Stimulated activated effector memory CD8-positive, alpha-beta T cell treated with anti-CD3 and anti-CD28 coated beads, Interleukin-12 subunit alpha, Interleukin-12 subunit beta, amount 100 ng/mL, for 72 hours (primary cell): ENCODE measurements at regions not wholly inside any gene's neighbourhood (a gene's known extent, or its start where the extent isn't known, plus 50 kb on each side); places are given as distances from the start of the nearest gene placed in this dataset.

Experiments
- ATAC-seq: fragments of 150-1000 bp; cut with Tn5 transposase; 2 replicates; pipeline ENCODE4 v1.10.0; 2021
- DNase-seq, 2 donors: peaks; one replicate each; pipeline ENCODE4 v3.0.0; 2021 to 2022; ENCODE audit warnings: low spot score in 2 of 2
- H3K27ac Mint-ChIP-seq: one replicate; pipeline ENCODE4 v1.8.0; 2022; ENCODE audit warnings: mild to moderate bottlenecking, mixed read lengths
- H3K36me3 Mint-ChIP-seq: one replicate; pipeline ENCODE4 v1.8.0; 2022; ENCODE audit warnings: mild to moderate bottlenecking, mixed read lengths
- H3K4me1 Mint-ChIP-seq: one replicate; pipeline ENCODE4 v1.8.0; 2022; ENCODE audit warnings: mixed read lengths
- H3K4me3 Mint-ChIP-seq: one replicate; pipeline ENCODE4 v1.8.0; 2022; ENCODE audit warnings: mild to moderate bottlenecking, mixed read lengths
- H3K9me3 Mint-ChIP-seq: one replicate; pipeline ENCODE4 v1.8.0; 2022; ENCODE audit warnings: mixed read lengths

DNA sequence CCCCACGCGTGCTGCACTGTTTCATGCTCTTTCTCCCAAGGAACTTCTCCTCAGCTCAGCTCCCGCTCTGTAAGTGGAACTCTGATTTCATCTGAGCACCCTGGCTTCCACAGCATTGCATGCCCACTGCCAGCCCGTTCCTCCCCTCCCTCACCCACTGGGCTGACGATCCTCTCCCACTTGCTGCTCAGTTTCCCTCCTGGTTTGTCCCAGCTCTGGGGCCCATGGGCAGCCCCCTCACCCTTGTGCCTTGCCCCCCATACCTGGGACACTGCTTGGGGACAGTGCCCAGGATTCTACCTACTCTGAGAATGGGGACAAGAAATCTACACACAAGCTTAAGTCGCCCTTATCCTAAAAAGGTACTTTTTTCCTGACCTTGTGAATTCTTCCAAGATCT, 115.9 kb upstream of the C1QTNF9B start:
- Mint-ChIP-seq H3K4me3 (no peak overlapping the region), H3K9me3 (no peaks in the 10 kb centered on the region), H3K4me1 (peaks cover 10% of the 10 kb centered on the region), H3K27ac (no peak overlapping the region), H3K36me3 (no peaks in the 10 kb centered on the region)
- ATAC-seq: no peak
- DNase-seq: no peak

DNA sequence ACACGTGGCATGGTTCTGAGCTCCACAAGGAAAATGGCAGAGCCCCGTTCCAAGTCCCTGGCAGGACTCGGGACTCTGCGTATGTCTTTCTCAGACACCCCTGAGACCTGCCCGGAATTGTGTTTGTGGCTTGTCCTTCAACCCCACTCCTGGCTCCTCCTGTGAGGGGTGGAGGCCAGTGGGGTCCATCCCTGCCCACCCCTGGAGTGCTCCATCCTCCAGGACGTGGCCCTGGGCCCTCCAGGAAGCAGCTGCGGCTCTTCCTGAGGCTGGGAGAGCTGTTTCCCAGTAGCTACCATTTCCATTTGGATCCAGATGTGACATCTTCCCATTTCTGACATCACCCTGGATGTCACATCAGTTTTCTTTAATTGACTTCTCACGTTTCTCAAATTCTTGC, 118.7 kb upstream of the C1QTNF9B start:
- ATAC-seq: no peak
- H3K36me3 Mint-ChIP-seq: no peaks in the 10 kb centered on the region
- no peak for DNase-seq
- no peak overlapping the region for H3K27ac Mint-ChIP-seq
- H3K9me3 Mint-ChIP-seq: no peaks in the 10 kb centered on the region
- H3K4me3 Mint-ChIP-seq: no peak overlapping the region
- H3K4me1 Mint-ChIP-seq: peaks cover 10% of the 10 kb centered on the region

GRCh38 chr13:24022568-24022967, 125.3 kb upstream of the C1QTNF9B start:
- no peaks in the 10 kb centered on the region for H3K4me1 Mint-ChIP-seq
- H3K9me3 Mint-ChIP-seq: no peaks in the 10 kb centered on the region
- no peaks in the 10 kb centered on the region for H3K36me3 Mint-ChIP-seq
- DNase-seq (no peak), ATAC-seq (peak; percentile 66)
- no peak overlapping the region for H3K4me3 Mint-ChIP-seq
- H3K27ac Mint-ChIP-seq: no peak overlapping the region

DNA sequence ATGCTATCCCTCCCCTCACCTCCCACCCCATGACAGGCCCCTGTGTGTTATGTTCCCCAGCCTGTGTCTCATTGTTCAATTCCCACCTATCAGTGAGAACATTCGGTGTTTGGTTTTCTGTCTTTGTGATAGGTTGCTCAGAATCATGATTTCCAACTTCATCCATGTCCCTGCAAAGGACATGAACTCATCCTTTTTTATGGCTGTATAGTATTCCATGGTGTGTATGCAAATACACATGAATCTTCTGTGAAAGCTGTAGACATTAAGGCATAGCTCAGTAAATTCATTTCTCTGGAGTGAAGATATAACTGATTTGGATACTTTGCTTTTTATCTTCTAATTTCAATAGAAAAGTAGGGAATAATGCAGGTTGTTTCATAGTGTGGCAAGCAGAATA, 125.8 kb upstream of the C1QTNF9B start:
- ATAC-seq (no peak), DNase-seq (no peak)
- Mint-ChIP-seq H3K9me3 (no peaks in the 10 kb centered on the region), H3K36me3 (no peaks in the 10 kb centered on the region), H3K4me1 (no peaks in the 10 kb centered on the region), H3K4me3 (no peak overlapping the region), H3K27ac (no peak overlapping the region)

DNA sequence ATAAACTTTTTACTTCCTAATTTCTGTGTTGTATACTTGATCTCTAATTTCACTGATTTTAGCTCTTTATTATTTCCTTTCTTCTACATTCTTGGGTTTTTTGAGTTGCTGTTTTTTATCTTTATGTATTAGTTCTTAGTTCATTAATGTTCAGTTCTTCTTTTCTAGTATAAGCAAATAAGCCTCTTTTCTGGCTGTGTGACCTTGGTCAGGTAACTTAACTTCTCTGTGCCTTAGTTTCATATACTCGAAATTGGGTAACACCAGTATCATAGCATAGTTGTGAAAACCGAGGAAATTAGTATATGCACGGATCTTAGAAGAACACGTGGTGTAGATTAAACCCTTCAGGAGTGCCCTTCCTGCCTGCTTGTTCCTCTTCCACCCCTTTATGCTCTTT, 130.2 kb upstream of the C1QTNF9B start:
- Mint-ChIP-seq H3K4me3 (no peak overlapping the region), H3K9me3 (no peaks in the 10 kb centered on the region), H3K36me3 (no peaks in the 10 kb centered on the region), H3K4me1 (no peaks in the 10 kb centered on the region), H3K27ac (no peak overlapping the region)
- DNase-seq (no peak), ATAC-seq (no peak)

DNA sequence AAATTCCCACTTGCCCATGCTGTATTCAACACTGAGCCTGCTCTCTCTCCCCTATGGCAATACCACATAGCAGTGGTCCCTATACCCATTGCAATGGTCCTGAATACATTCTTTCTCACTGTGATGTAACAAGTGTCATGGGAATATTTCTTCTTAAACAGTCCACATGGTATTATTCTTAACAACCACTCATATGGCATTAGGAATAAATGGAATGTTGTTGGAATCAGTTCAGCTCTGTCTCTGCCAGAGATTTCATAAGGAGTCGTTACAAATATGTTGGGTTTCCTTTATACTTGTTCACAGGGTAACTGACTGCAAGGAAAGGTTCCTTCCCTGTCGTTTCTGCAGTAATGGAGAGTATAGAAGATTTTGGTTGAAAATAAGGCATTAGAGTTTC, 128.3 kb upstream of the SPATA13 start:
- Mint-ChIP-seq H3K4me1 (no peaks in the 10 kb centered on the region), H3K9me3 (no peaks in the 10 kb centered on the region), H3K27ac (no peak overlapping the region), H3K4me3 (no peak overlapping the region), H3K36me3 (no peaks in the 10 kb centered on the region)
- ATAC-seq (no peak), DNase-seq (no peak)

- Mint-ChIP-seq H3K4me1 (no peaks in the 10 kb centered on the region), H3K9me3 (no peaks in the 10 kb centered on the region), H3K27ac (no peak overlapping the region), H3K36me3 (no peaks in the 10 kb centered on the region), H3K4me3 (no peak overlapping the region)
- DNase-seq (no peak), ATAC-seq (no peak)
Observed at GRCh38 chr13:24032674-24033073, 127.8 kb upstream of the SPATA13 start.

GRCh38 chr13:24033527-24034302, 126.8 kb upstream of the SPATA13 start:
- no peaks in the 10 kb centered on the region for H3K9me3 Mint-ChIP-seq
- no peak overlapping the region for H3K4me3 Mint-ChIP-seq
- H3K27ac Mint-ChIP-seq: no peak overlapping the region
- peaks cover 7% of the 10 kb centered on the region for H3K4me1 Mint-ChIP-seq
- DNase-seq (no peak), ATAC-seq (no peak)
- H3K36me3 Mint-ChIP-seq: no peaks in the 10 kb centered on the region

DNA sequence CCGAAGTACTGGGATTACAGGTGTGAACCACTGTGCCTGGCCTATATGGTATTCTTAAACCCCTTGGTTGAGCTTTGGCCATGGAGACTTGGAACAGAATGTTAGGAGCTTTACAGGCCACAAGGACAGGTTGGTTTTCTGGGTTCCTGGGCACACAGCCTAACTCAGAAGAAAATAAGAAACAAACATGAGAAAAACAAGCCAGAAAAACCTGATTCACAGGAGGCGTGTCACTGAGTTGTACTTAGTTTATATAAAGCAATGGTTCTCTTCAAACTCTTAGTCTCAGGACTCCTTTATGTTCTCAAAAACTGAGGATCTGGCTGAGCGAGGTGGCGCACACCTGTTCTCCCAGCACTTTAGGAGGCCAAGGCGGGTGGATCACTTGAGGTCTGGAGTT, 125.1 kb upstream of the SPATA13 start:
- Mint-ChIP-seq H3K36me3 (no peaks in the 10 kb centered on the region), H3K4me1 (peaks cover 24% of the 10 kb centered on the region), H3K27ac (no peak overlapping the region), H3K4me3 (no peak overlapping the region), H3K9me3 (no peaks in the 10 kb centered on the region)
- DNase-seq (no peak), ATAC-seq (no peak)

DNA sequence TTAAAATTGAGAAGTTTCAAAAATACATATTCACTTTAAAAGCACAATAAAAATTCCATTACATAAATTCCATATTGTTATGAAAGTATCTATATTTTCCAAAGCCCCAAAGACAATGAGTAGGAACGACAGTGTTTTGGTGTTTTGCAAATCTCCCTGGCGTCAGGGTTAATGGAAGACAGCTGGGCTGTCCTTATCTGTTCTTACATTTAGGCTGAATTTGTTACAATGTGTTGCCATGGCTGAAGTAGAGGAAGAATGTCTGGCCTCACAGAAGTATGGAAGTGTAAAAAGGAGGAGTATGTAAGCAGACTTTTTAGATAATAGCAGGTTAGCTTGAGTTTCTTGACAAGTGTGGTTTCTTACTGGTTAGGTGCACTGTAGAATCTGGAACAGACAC, 124.4 kb upstream of the SPATA13 start:
- H3K9me3 Mint-ChIP-seq: no peaks in the 10 kb centered on the region
- DNase-seq (no peak), ATAC-seq (no peak)
- peaks cover 24% of the 10 kb centered on the region for H3K4me1 Mint-ChIP-seq
- no peaks in the 10 kb centered on the region for H3K36me3 Mint-ChIP-seq
- no peak overlapping the region for H3K4me3 Mint-ChIP-seq
- H3K27ac Mint-ChIP-seq: no peak overlapping the region

GRCh38 chr13:24038405-24038804, 122.1 kb upstream of the SPATA13 start:
- H3K4me3 Mint-ChIP-seq: peak overlapping the region; percentile 16
- peaks cover 24% of the 10 kb centered on the region for H3K4me1 Mint-ChIP-seq
- H3K36me3 Mint-ChIP-seq: no peaks in the 10 kb centered on the region
- H3K9me3 Mint-ChIP-seq: no peaks in the 10 kb centered on the region
- ATAC-seq: peak; percentile 88
- peak overlapping the region; percentile 64 for H3K27ac Mint-ChIP-seq
- peak in 1 of 2 donors; percentile 14 for DNase-seq

GRCh38 chr13:24038841-24039330, 121.6 kb upstream of the SPATA13 start:
- Mint-ChIP-seq H3K27ac (peak overlapping the region; percentile 64), H3K4me1 (peaks cover 29% of the 10 kb centered on the region), H3K4me3 (peak overlapping the region; percentile 16), H3K36me3 (no peaks in the 10 kb centered on the region), H3K9me3 (no peaks in the 10 kb centered on the region)
- ATAC-seq (peak; percentile 37), DNase-seq (no peak)

- Mint-ChIP-seq H3K27ac (peak overlapping the region; percentile 52), H3K9me3 (no peaks in the 10 kb centered on the region), H3K36me3 (no peaks in the 10 kb centered on the region), H3K4me3 (no peak overlapping the region), H3K4me1 (peaks cover 29% of the 10 kb centered on the region)
- DNase-seq (no peak), ATAC-seq (peak; percentile 51)
Observed at GRCh38 chr13:24039621-24040475, 120.7 kb upstream of the SPATA13 start.

- ATAC-seq (no peak), DNase-seq (no peak)
- peaks cover 29% of the 10 kb centered on the region for H3K4me1 Mint-ChIP-seq
- H3K27ac Mint-ChIP-seq: no peak overlapping the region
- H3K36me3 Mint-ChIP-seq: no peaks in the 10 kb centered on the region
- no peak overlapping the region for H3K4me3 Mint-ChIP-seq
- H3K9me3 Mint-ChIP-seq: no peaks in the 10 kb centered on the region
Observed at GRCh38 chr13:24040835-24041234, 119.7 kb upstream of the SPATA13 start.

GRCh38 chr13:24041651-24042225, 118.8 kb upstream of the SPATA13 start:
- no peak for DNase-seq
- no peak for ATAC-seq
- Mint-ChIP-seq H3K4me1 (peaks cover 29% of the 10 kb centered on the region), H3K4me3 (no peak overlapping the region), H3K27ac (no peak overlapping the region), H3K36me3 (no peaks in the 10 kb centered on the region), H3K9me3 (no peaks in the 10 kb centered on the region)
